AG09319 (cell line): ENCODE measurements at regions not wholly inside any gene's neighbourhood (a gene's known extent, or its start where the extent isn't known, plus 50 kb on each side); places are given as distances from the start of the nearest gene placed in this dataset.

ENCODE experiments used
- DNase-seq: peaks from one replicate; pipeline ENCODE4 v3.0.0-alpha.2; 2010; ENCODE audit warnings: low read depth; ENCODE audit errors: extremely low read depth
- CTCF ChIP-seq: IDR thresholded peaks from 2 replicates; pipeline ENCODE4 v1.5.1; 2011; ENCODE audit warnings: low read depth, mild to moderate bottlenecking, inconsistent platforms, low read length, moderate library complexity

DNA sequence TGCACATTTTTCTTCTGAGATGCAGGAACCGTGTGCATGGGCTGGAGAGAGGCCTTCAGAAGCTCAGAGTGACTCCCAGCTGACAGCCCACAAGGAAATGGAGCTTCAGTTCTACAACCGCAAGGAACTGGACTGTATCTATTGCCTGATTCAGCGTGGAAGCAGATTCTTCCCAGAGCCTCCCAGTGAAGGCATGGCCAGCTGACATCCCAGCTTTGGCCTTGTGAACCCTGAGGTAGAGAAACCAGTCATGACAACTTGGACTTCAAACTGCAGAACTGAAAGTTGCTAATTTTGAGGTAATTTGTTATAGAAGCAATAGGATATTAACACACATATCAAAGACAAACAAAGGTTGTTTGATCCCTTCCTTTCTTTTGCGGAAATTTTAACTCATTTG is 94.3 kb upstream of the NOX3 start:
- TF ChIP-seq CTCF = no peak

GRCh38 chr6:155549028-155549798 is 93.6 kb upstream of the NOX3 start:
- no peak for DNase-seq
- no peak for TF ChIP-seq CTCF

More for the DNA sequence above, 94.3 kb upstream of the NOX3 start:
- DNase-seq = no peak

DNA sequence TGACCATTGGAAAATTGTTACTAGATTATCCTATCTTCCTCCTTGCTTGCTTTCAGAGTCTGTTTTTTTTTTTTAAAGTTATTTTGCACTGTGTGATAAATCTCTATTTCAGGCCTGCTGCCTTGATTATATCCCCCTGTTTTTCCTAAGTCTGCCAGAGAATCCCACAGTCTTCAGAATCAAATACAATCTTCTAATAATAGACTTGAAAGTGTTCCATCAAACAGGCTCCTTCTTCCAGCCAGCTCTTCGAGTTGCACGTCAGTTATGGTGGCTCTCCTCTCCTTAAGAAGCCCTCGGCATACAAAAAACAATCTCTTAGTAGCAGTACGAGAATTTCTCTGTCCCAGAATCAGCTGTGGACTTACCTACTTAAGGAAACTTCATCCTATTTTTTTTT is 92.9 kb upstream of the NOX3 start:
- TF ChIP-seq CTCF = no peak
- no peak for DNase-seq

- TF ChIP-seq CTCF = no peak
- no peak for DNase-seq
Observed at GRCh38 chr6:155544677-155545076, 89.0 kb upstream of the NOX3 start.

DNA sequence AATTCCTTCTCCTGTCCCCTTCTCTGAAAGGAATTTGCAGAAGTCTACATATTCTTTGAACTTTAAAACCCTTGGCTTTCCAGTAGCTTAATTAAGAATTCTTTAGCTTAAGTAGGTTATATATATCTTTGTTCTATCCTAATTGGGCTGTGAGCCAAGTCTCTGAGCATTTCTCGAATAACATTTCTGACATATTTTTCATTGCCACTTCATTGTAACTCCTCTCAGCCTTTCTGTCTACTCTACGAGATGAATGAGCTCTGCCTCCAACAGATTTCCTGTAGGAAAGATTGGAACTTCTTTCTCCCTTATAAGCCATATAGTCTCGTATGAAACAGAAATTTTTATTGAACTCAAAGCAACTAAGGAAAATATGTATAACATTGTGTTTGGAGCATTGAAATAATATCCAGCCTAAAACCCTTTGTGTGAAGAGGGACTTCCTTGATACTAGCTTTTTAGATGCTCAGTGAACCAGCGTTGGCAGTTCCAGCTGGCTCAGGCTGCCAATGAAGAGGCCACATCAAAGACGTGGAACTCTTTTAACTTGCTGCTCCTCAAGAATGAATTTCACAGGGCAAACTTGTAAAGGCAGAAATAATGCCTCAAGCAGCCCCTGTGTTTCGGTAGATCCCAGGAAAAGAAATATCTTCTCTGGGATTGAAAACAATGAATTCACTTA is 87.7 kb upstream of the NOX3 start:
- TF ChIP-seq CTCF = no peak
- DNase-seq = no peak

- DNase-seq = no peak
- TF ChIP-seq CTCF = no peak
Observed at GRCh38 chr6:155542036-155542435, 86.4 kb upstream of the NOX3 start.

DNA sequence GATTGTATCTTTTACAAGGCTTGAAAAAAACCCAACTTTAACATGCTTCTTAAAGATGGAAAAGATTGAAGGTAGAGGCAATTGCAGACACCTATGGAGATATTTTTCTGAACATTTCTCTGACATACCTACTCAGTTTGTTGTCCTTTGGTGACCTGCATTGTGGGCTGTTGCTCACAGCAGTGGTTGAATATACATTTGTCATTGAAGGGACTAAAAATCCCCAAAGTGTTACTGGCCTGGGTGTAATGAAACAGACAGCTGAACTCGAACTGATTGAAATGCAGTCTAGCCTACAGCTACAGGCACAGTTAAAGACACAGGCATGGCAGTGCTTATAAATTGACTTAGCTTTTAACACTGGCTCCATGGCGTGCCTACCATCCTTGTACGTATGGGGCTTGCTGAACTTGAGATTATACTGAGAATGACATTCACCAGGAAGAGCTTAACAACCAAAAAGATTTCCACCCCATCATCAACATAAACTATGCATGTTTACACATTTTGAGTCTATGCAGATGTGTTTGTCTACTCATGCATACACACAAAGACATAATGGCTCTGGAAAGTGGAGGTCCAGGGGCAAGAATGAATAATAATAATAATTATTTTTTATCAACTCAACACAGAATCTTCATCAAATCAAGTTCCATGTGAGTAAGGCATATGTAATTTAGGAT is 83.2 kb upstream of the NOX3 start:
- no peak for DNase-seq
- no peak for TF ChIP-seq CTCF
